OCI-LY7 (cell line): ENCODE measurements at regions not wholly inside any gene's neighbourhood (a gene's known extent, or its start where the extent isn't known, plus 50 kb on each side); places are given as distances from the start of the nearest gene placed in this dataset.

Experiments used
- CTCF ChIP-seq: fragments of 200-600 bp; sonication (generic); conservative IDR thresholded peaks from 2 replicates; pipeline ENCODE4 v1.5.1; 2014; ENCODE audit warnings: mild to moderate bottlenecking, antibody characterized with exemption, low read length, moderate library complexity, mixed read lengths
- EZH2phosphoT487 ChIP-seq: fragments of 200-600 bp; sonication (generic); IDR thresholded peaks from 2 replicates; pipeline ENCODE4 v1.6.1; 2018; ENCODE audit warnings: low read depth, borderline replicate concordance, mild to moderate bottlenecking, mixed run types, antibody characterized with exemption, low read length, moderate library complexity, mixed read lengths

DNA sequence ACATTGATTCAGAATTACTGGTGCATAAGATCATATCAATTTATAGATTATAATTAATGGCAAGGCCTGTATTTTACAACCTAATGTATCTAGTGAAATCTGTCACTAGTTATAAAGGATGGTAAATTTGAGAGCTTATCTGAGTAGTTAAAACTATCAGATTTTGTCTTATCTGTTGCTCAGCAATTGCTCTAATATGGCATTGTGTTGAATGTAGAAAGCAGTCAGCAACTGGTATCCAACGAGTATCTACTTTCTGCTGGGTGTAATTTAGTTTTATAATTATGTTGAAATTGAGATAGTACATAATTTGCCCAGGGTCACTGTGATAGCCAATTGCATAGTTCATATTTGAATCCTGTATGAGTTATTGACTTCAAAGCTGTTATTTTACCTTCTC is 1005.7 kb downstream of the CDH11 start:
- TF ChIP-seq CTCF (no peak), EZH2phosphoT487 (no peak)
